Stimulated activated naive CD8-positive, alpha-beta T cell treated with anti-CD3 and anti-CD28 coated beads, Interleukin-15, Interleukin-2, amounts not matched to agents 100 ng/mL and 50 ng/mL, for 24 hours (primary cell): ENCODE measurements at regions not wholly inside any gene's neighbourhood (a gene's known extent, or its start where the extent isn't known, plus 50 kb on each side); places are given as distances from the start of the nearest gene placed in this dataset.

Source experiments
- H3K27ac Mint-ChIP-seq: one replicate; pipeline ENCODE4 v1.8.0; 2021; ENCODE audit warnings: mild to moderate bottlenecking, mixed read lengths
- H3K27me3 Mint-ChIP-seq: one replicate; pipeline ENCODE4 v1.8.0; 2021; ENCODE audit warnings: mixed read lengths
- H3K36me3 Mint-ChIP-seq: one replicate; pipeline ENCODE4 v1.8.0; 2021; ENCODE audit warnings: low read depth, mixed read lengths
- H3K4me1 Mint-ChIP-seq: one replicate; pipeline ENCODE4 v1.8.0; 2021; ENCODE audit warnings: low read depth, mixed read lengths
- H3K4me3 Mint-ChIP-seq: one replicate; pipeline ENCODE4 v1.8.0; 2021; ENCODE audit warnings: mild to moderate bottlenecking, mixed read lengths
- H3K9me3 Mint-ChIP-seq: one replicate; pipeline ENCODE4 v1.8.0; 2021; ENCODE audit warnings: mixed read lengths

- H3K4me3 Mint-ChIP-seq: no peak overlapping the region
- peaks cover 11% of the 10 kb centered on the region for H3K27me3 Mint-ChIP-seq
- no peaks in the 10 kb centered on the region for H3K9me3 Mint-ChIP-seq
These were observed 126.8 kb downstream of the UQCRFS1 start for GRCh38 chr19:29086182-29086581.

GRCh38 chr19:29085630-29086029 lies 127.3 kb downstream of the UQCRFS1 start:
- Mint-ChIP-seq H3K4me3 (no peak overlapping the region), H3K36me3 (no peaks in the 10 kb centered on the region), H3K27me3 (peaks cover 11% of the 10 kb centered on the region), H3K4me1 (no peaks in the 10 kb centered on the region), H3K27ac (no peak overlapping the region), H3K9me3 (no peaks in the 10 kb centered on the region)

More at GRCh38 chr19:29086182-29086581, 126.8 kb downstream of the UQCRFS1 start:
- no peaks in the 10 kb centered on the region for H3K36me3 Mint-ChIP-seq
- H3K27ac Mint-ChIP-seq: no peak overlapping the region
- H3K4me1 Mint-ChIP-seq: no peaks in the 10 kb centered on the region

GRCh38 chr19:29085206-29085605 lies 127.7 kb downstream of the UQCRFS1 start:
- H3K4me3 Mint-ChIP-seq: no peak overlapping the region
- peaks cover 11% of the 10 kb centered on the region for H3K27me3 Mint-ChIP-seq
- H3K9me3 Mint-ChIP-seq: no peaks in the 10 kb centered on the region
- no peaks in the 10 kb centered on the region for H3K4me1 Mint-ChIP-seq
- H3K36me3 Mint-ChIP-seq: no peaks in the 10 kb centered on the region
- no peak overlapping the region for H3K27ac Mint-ChIP-seq

- no peaks in the 10 kb centered on the region for H3K36me3 Mint-ChIP-seq
- no peak overlapping the region for H3K27ac Mint-ChIP-seq
- H3K27me3 Mint-ChIP-seq: peaks cover 11% of the 10 kb centered on the region
- H3K9me3 Mint-ChIP-seq: no peaks in the 10 kb centered on the region
- H3K4me1 Mint-ChIP-seq: no peaks in the 10 kb centered on the region
- no peak overlapping the region for H3K4me3 Mint-ChIP-seq
These were observed 128.7 kb downstream of the UQCRFS1 start for GRCh38 chr19:29084266-29084665.

- H3K27ac Mint-ChIP-seq: no peak overlapping the region
These were observed 129.1 kb downstream of the UQCRFS1 start for GRCh38 chr19:29083863-29084262.

GRCh38 chr19:29079356-29080032 lies 133.5 kb downstream of the UQCRFS1 start:
- H3K27me3 Mint-ChIP-seq: peaks cover 8% of the 10 kb centered on the region

More at GRCh38 chr19:29083863-29084262, 129.1 kb downstream of the UQCRFS1 start:
- H3K4me1 Mint-ChIP-seq: no peaks in the 10 kb centered on the region
- H3K36me3 Mint-ChIP-seq: no peaks in the 10 kb centered on the region
- no peak overlapping the region for H3K4me3 Mint-ChIP-seq
- H3K9me3 Mint-ChIP-seq: no peaks in the 10 kb centered on the region
- H3K27me3 Mint-ChIP-seq: peaks cover 11% of the 10 kb centered on the region

GRCh38 chr19:29076963-29077362 lies 136.0 kb downstream of the UQCRFS1 start:
- H3K36me3 Mint-ChIP-seq: no peaks in the 10 kb centered on the region

More at GRCh38 chr19:29079356-29080032, 133.5 kb downstream of the UQCRFS1 start:
- Mint-ChIP-seq H3K27ac (no peak overlapping the region), H3K36me3 (no peaks in the 10 kb centered on the region), H3K4me1 (no peaks in the 10 kb centered on the region), H3K9me3 (no peaks in the 10 kb centered on the region), H3K4me3 (no peak overlapping the region)

GRCh38 chr19:29076161-29076560 lies 136.8 kb downstream of the UQCRFS1 start:
- no peaks in the 10 kb centered on the region for H3K9me3 Mint-ChIP-seq
- no peak overlapping the region for H3K27ac Mint-ChIP-seq
- no peaks in the 10 kb centered on the region for H3K4me1 Mint-ChIP-seq
- no peaks in the 10 kb centered on the region for H3K27me3 Mint-ChIP-seq
- no peak overlapping the region for H3K4me3 Mint-ChIP-seq
- H3K36me3 Mint-ChIP-seq: no peaks in the 10 kb centered on the region

More at GRCh38 chr19:29076963-29077362, 136.0 kb downstream of the UQCRFS1 start:
- Mint-ChIP-seq H3K9me3 (no peaks in the 10 kb centered on the region), H3K27me3 (peaks cover 3% of the 10 kb centered on the region), H3K4me1 (no peaks in the 10 kb centered on the region), H3K4me3 (no peak overlapping the region), H3K27ac (no peak overlapping the region)

- H3K4me1 Mint-ChIP-seq: no peaks in the 10 kb centered on the region
- H3K27ac Mint-ChIP-seq: no peak overlapping the region
- H3K27me3 Mint-ChIP-seq: no peaks in the 10 kb centered on the region
- no peaks in the 10 kb centered on the region for H3K9me3 Mint-ChIP-seq
- no peaks in the 10 kb centered on the region for H3K36me3 Mint-ChIP-seq
- no peak overlapping the region for H3K4me3 Mint-ChIP-seq
These were observed 137.8 kb downstream of the UQCRFS1 start for GRCh38 chr19:29075149-29075548.

- H3K9me3 Mint-ChIP-seq: no peaks in the 10 kb centered on the region
- no peaks in the 10 kb centered on the region for H3K4me1 Mint-ChIP-seq
- no peaks in the 10 kb centered on the region for H3K27me3 Mint-ChIP-seq
- H3K36me3 Mint-ChIP-seq: no peaks in the 10 kb centered on the region
- H3K27ac Mint-ChIP-seq: no peak overlapping the region
- H3K4me3 Mint-ChIP-seq: no peak overlapping the region
These were observed 138.4 kb downstream of the UQCRFS1 start for GRCh38 chr19:29074579-29074978.

- Mint-ChIP-seq H3K27ac (no peak overlapping the region), H3K4me1 (no peaks in the 10 kb centered on the region), H3K36me3 (no peaks in the 10 kb centered on the region), H3K27me3 (no peaks in the 10 kb centered on the region), H3K4me3 (no peak overlapping the region), H3K9me3 (no peaks in the 10 kb centered on the region)
These were observed 145.1 kb downstream of the UQCRFS1 start for GRCh38 chr19:29067831-29068230.

- H3K36me3 Mint-ChIP-seq: no peaks in the 10 kb centered on the region
- no peak overlapping the region for H3K4me3 Mint-ChIP-seq
- H3K4me1 Mint-ChIP-seq: no peaks in the 10 kb centered on the region
- H3K9me3 Mint-ChIP-seq: no peaks in the 10 kb centered on the region
- no peaks in the 10 kb centered on the region for H3K27me3 Mint-ChIP-seq
- H3K27ac Mint-ChIP-seq: no peak overlapping the region
These were observed 150.2 kb downstream of the UQCRFS1 start for GRCh38 chr19:29062475-29063435.

GRCh38 chr19:29060813-29061364 lies 152.1 kb downstream of the UQCRFS1 start:
- Mint-ChIP-seq H3K4me1 (no peaks in the 10 kb centered on the region), H3K4me3 (no peak overlapping the region), H3K27ac (no peak overlapping the region), H3K27me3 (no peaks in the 10 kb centered on the region), H3K9me3 (no peaks in the 10 kb centered on the region), H3K36me3 (no peaks in the 10 kb centered on the region)

GRCh38 chr19:29056535-29056934 lies 156.4 kb downstream of the UQCRFS1 start:
- Mint-ChIP-seq H3K4me3 (no peak overlapping the region), H3K9me3 (no peaks in the 10 kb centered on the region), H3K4me1 (no peaks in the 10 kb centered on the region), H3K27ac (no peak overlapping the region), H3K36me3 (no peaks in the 10 kb centered on the region), H3K27me3 (no peaks in the 10 kb centered on the region)
